Mesenchymal stem cell (in vitro differentiated cells and primary cell): ENCODE measurements at regions not wholly inside any gene's neighbourhood (a gene's known extent, or its start where the extent isn't known, plus 50 kb on each side); places are given as distances from the start of the nearest gene placed in this dataset.
"Not testable (repeated sequence)": the region's sequence is repeated elsewhere in the genome, so short reads cannot be mapped to it uniquely, and the experiment has no call there.

Experiments
- DNase-seq: peaks from one replicate; pipeline ENCODE4 v3.0.0-alpha.2; 2013
- H2AFZ ChIP-seq: one replicate; pipeline ENCODE4 v1.6.1; 2013; ENCODE audit warnings: low read depth, mild to moderate bottlenecking, control low read depth, inconsistent platforms, low read length, moderate library complexity
- H2AK5ac ChIP-seq: 2 replicates; pipeline ENCODE4 v1.6.1; 2013; ENCODE audit warnings: low read length, moderate library complexity, mild to moderate bottlenecking, inconsistent platforms; ENCODE audit not compliant: severe bottlenecking
- H2BK120ac ChIP-seq: one replicate; pipeline ENCODE4 v1.6.1; 2013; ENCODE audit warnings: low read depth, mild to moderate bottlenecking, inconsistent platforms, low read length, moderate library complexity
- H2BK12ac ChIP-seq, 2 experiments: one replicate each; pipeline ENCODE4 v1.6.1; 2013; ENCODE audit warnings: inconsistent platforms in 2 of 2, low read length in 2 of 2, mild to moderate bottlenecking in 2 of 2, moderate library complexity in 2 of 2, control low read depth in 1 of 2
- H2BK15ac ChIP-seq: one replicate; pipeline ENCODE4 v1.6.1; 2013; ENCODE audit warnings: mild to moderate bottlenecking, low read depth, inconsistent platforms; ENCODE audit not compliant: poor library complexity, severe bottlenecking
- H2BK5ac ChIP-seq: 2 replicates; pipeline ENCODE4 v1.6.1; 2013; ENCODE audit warnings: low read depth, mild to moderate bottlenecking, low read length, control low read depth, inconsistent platforms; ENCODE audit not compliant: poor library complexity, severe bottlenecking
- H3K14ac ChIP-seq, 2 experiments: one replicate each; pipeline ENCODE4 v1.6.1; 2013; ENCODE audit warnings: inconsistent platforms in 2 of 2, low read length in 2 of 2, control low read depth in 1 of 2, mild to moderate bottlenecking in 1 of 2, moderate library complexity in 1 of 2
- H3K18ac ChIP-seq, 2 experiments: one replicate each; pipeline ENCODE4 v1.6.1; 2013; ENCODE audit warnings: inconsistent platforms in 2 of 2, low read length in 2 of 2, control low read depth in 1 of 2, low read depth in 1 of 2, mild to moderate bottlenecking in 1 of 2
- H3K23ac ChIP-seq, 2 experiments: one replicate each; pipeline ENCODE4 v1.6.1; 2013; ENCODE audit warnings: inconsistent platforms in 2 of 2, low read length in 2 of 2, mild to moderate bottlenecking in 2 of 2, moderate library complexity in 2 of 2, control low read depth in 1 of 2
- H3K27ac ChIP-seq: 2 replicates; pipeline ENCODE4 v1.5.1; 2013; ENCODE audit warnings: mild to moderate bottlenecking, moderate library complexity, low read length, control low read depth, inconsistent platforms; ENCODE audit not compliant: poor library complexity, severe bottlenecking
- H3K27me3 ChIP-seq, 2 experiments: 2 replicates each; pipeline versions ENCODE4 v1.6.1 to v1.7.0; 2013; ENCODE audit warnings: low read length in 2 of 2, mild to moderate bottlenecking in 2 of 2, moderate library complexity in 2 of 2, control low read depth in 1 of 2, inconsistent platforms in 1 of 2; ENCODE audit not compliant: control insufficient read depth in 1 of 2, insufficient read depth in 1 of 2
- H3K36me3 ChIP-seq, 2 experiments: 2 replicates each; pipeline versions ENCODE4 v1.6.1 to v1.7.0; 2013; ENCODE audit warnings: low read length in 2 of 2, control low read depth in 1 of 2, inconsistent platforms in 1 of 2, low read depth in 1 of 2, mild to moderate bottlenecking in 1 of 2; ENCODE audit not compliant: insufficient read depth in 2 of 2, control insufficient read depth in 1 of 2
- H3K4ac ChIP-seq, 2 experiments: one replicate each; pipeline ENCODE4 v1.6.1; 2013; ENCODE audit warnings: inconsistent platforms in 2 of 2, low read length in 2 of 2, mild to moderate bottlenecking in 2 of 2, moderate library complexity in 2 of 2, control low read depth in 1 of 2, low read depth in 1 of 2
- H3K4me1 ChIP-seq: 2 replicates; pipeline ENCODE4 v1.6.1; 2013; ENCODE audit warnings: low read depth, low read length, control low read depth; ENCODE audit not compliant: control insufficient read depth, insufficient read depth
- H3K4me2 ChIP-seq: 2 replicates; pipeline ENCODE4 v1.6.1; 2013; ENCODE audit warnings: low read length, mild to moderate bottlenecking, inconsistent platforms; ENCODE audit not compliant: poor library complexity, severe bottlenecking
- H3K4me3 ChIP-seq, 2 experiments: 2 replicates each; pipeline versions ENCODE4 v1.5.1 to v1.7.0; 2013; ENCODE audit warnings: low read length in 2 of 2, mild to moderate bottlenecking in 2 of 2, control low read depth in 1 of 2, low read depth in 1 of 2; ENCODE audit not compliant: insufficient read depth in 1 of 2
- H3K79me1 ChIP-seq: replicated peaks from 2 replicates; pipeline ENCODE4 v1.6.1; 2013; ENCODE audit warnings: mild to moderate bottlenecking, control low read depth, low read length, inconsistent platforms; ENCODE audit not compliant: poor library complexity, severe bottlenecking
- H3K9ac ChIP-seq: 2 replicates; pipeline ENCODE4 v1.7.0; 2013; ENCODE audit warnings: mild to moderate bottlenecking, low read length, moderate library complexity
- H3K9me3 ChIP-seq: 2 replicates; pipeline ENCODE4 v1.7.0; 2013; ENCODE audit warnings: mild to moderate bottlenecking, low read length; ENCODE audit not compliant: control insufficient read depth
- H4K8ac ChIP-seq: one replicate; pipeline ENCODE4 v1.6.1; 2013; ENCODE audit warnings: inconsistent platforms, mild to moderate bottlenecking, low read length, moderate library complexity
- H4K91ac ChIP-seq: one replicate; pipeline ENCODE4 v1.6.1; 2013; ENCODE audit warnings: mild to moderate bottlenecking, low read length, inconsistent platforms
- WGBS: methylation state at CpG from one replicate; pipeline ENCODE4 v1.1.7; 2013; ENCODE audit warnings: mixed read lengths; 5-methylcytosine and 5-hydroxymethylcytosine counted together

DNA sequence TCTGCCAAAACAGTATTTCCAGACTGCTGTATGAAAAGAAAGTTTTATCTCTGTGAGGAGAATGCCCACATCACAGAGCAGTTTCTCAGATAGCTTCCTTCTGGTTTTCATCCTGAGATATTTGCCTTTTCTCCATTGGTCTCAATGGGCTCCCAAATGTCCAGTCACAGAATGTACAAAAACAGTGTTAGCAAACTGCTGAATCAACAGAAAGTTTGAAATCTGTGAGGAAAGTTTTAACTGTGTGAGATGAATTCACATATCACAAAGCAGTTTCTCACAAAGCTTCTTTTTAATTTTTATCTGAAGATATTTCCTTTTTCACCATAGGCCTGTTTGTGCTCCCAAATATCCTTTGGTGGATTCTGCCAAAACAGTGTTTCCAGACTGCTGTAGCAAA lies 207.2 kb upstream of the TRIM48 start:
- H3K27me3 ChIP-seq = no peaks in the 10 kb centered on the region

DNA sequence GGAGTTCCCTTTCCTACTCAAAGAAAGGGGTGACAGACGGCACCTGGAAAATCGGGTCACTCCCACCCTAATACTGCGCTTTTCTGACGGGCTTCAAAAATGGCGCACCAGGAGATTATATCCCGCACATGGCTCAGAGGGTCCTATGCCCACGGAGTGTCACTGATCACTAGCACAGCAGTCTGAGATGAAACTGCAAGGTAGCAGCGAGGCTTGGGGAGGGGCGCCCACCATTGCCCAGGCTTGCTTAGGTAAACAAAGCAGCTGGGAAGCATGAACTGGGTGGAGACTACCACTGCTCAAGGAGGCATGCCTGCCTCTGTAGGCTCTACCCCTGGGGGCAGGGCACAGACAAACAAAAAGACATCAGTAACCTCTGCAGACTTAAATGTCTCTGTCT lies 177.4 kb upstream of the TRIM48 start:
- not testable (repeated sequence) for H3K79me1 ChIP-seq, H2AK5ac ChIP-seq, H2BK120ac ChIP-seq, H3K27ac ChIP-seq, H2AFZ ChIP-seq, H3K36me3 ChIP-seq, H3K4me2 ChIP-seq, H3K4me1 ChIP-seq, H3K9ac ChIP-seq, H4K8ac ChIP-seq, H2BK15ac ChIP-seq, H3K4ac ChIP-seq, H3K27me3 ChIP-seq, H2BK5ac ChIP-seq, H3K18ac ChIP-seq, H3K4me3 ChIP-seq, DNase-seq, H2BK12ac ChIP-seq, H3K14ac ChIP-seq, H4K91ac ChIP-seq, H3K23ac ChIP-seq
- 82% methylated on average over 9 of the region's 9 CpGs for WGBS
- H3K9me3 ChIP-seq = peaks cover 45% of the 10 kb centered on the region

More for the DNA sequence above, 207.2 kb upstream of the TRIM48 start:
- Histone ChIP-seq H3K18ac (no peak overlapping the region), H3K23ac (no peak overlapping the region), H3K14ac (no peak overlapping the region), H3K9me3 (peaks cover 92% of the 10 kb centered on the region), H3K4me1 (no peaks in the 10 kb centered on the region), H2BK15ac (no peak overlapping the region), H3K27ac (no peak overlapping the region), H3K4me2 (no peak overlapping the region), H3K36me3 (no peaks in the 10 kb centered on the region), H3K4me3 (no peak overlapping the region), H3K4ac (no peak overlapping the region), H4K91ac (no peak overlapping the region), H2BK120ac (no peak overlapping the region), H2BK12ac (no peak overlapping the region), H3K79me1 (no peaks in the 10 kb centered on the region), H2AFZ (no peak overlapping the region), H2BK5ac (no peak overlapping the region), H2AK5ac (no peak overlapping the region), H3K9ac (no peak overlapping the region), H4K8ac (no peak overlapping the region)
- no peak for DNase-seq

DNA sequence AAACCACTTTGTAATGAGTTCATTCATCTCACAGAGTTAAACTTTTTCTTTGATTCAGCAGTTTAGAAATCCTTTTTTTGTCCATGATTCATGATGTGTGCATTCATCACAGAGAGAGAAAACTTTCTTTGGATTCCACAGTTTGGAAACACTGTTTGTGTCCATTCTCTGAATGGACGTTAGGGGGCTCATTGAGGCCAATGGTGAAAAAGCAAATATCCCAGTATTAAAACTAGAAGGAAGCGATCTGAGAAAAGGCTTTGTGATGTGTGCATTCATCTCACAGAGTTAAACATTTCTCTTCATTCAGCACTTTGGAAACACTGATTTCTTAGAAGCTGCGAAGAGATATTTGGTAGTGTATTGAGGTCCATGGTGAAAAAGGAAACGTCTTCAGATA lies 155.6 kb upstream of the TRIM48 start:
- no peak overlapping the region for H3K18ac ChIP-seq
- no peak overlapping the region for H3K14ac ChIP-seq
- no peaks in the 10 kb centered on the region for H3K79me1 ChIP-seq
- no peak for DNase-seq
- H2AFZ ChIP-seq = no peak overlapping the region
- no peak overlapping the region for H3K9ac ChIP-seq
- no peaks in the 10 kb centered on the region for H3K36me3 ChIP-seq
- no peaks in the 10 kb centered on the region for H3K27me3 ChIP-seq
- no peak overlapping the region for H4K8ac ChIP-seq
- no peak overlapping the region for H3K27ac ChIP-seq
- H2BK120ac ChIP-seq = no peak overlapping the region
- H3K4me2 ChIP-seq = no peak overlapping the region
- H3K9me3 ChIP-seq = peaks cover 62% of the 10 kb centered on the region
- no peak overlapping the region for H3K4me3 ChIP-seq
- no peak overlapping the region for H3K23ac ChIP-seq
- no peak overlapping the region for H2AK5ac ChIP-seq
- no peak overlapping the region for H2BK15ac ChIP-seq
- no peak overlapping the region for H4K91ac ChIP-seq
- WGBS = 40% methylated on average over 2 of the region's 4 CpGs
- H2BK12ac ChIP-seq = no peak overlapping the region
- H3K4ac ChIP-seq = no peak overlapping the region
- no peak overlapping the region for H2BK5ac ChIP-seq
- no peaks in the 10 kb centered on the region for H3K4me1 ChIP-seq
